ENCODE measurements at regions not wholly inside any gene's neighbourhood (a gene's known extent, or its start where the extent isn't known, plus 50 kb on each side); places are given as distances from the start of the nearest gene placed in this dataset.
A peak's percentile ranks its signal among the peaks of the same experiment; 100 is the strongest.

GRCh38 chr6:25038999-25039398 lies 103.2 kb upstream of the RIPOR2 start:
- no peak for TF ChIP-seq CTCF (conservative IDR thresholded peaks at IDR 0.05)
- Histone ChIP-seq H3K9ac (ENCODE audit: extremely low read depth, low read length, poor library complexity, severe bottlenecking) (no peak overlapping the region), H3K27me3 (ENCODE audit: control insufficient read depth, insufficient read depth, low read length, poor library complexity, severe bottlenecking) (no peaks in the 10 kb centered on the region), H3K4me1 (ENCODE audit: control insufficient read depth, insufficient read depth, low read length) (peaks cover 16% of the 10 kb centered on the region), H3K9me3 (ENCODE audit: control insufficient read depth, low read length) (peaks cover 9% of the 10 kb centered on the region), H3K4me3 (ENCODE audit: low read length) (no peak overlapping the region), H3K36me3 (ENCODE audit: control insufficient read depth, insufficient read depth, low read length) (no peaks in the 10 kb centered on the region), H3K27ac (ENCODE audit: low read depth, low read length) (no peak overlapping the region)
- Mint-ChIP-seq H3K4me1 (peaks cover 21% of the 10 kb centered on the region), H3K36me3 (ENCODE audit: low read depth) (no peaks in the 10 kb centered on the region), H3K9me3 (no peaks in the 10 kb centered on the region), H3K27ac (no peak overlapping the region), H3K27me3 (ENCODE audit: insufficient read depth) (no peaks in the 10 kb centered on the region), H3K4me3 (no peak overlapping the region)
- 89 to 94% methylated on average over 5 of the region's 6 CpGs for WGBS, 2 experiments (ENCODE audit: insufficient coverage in 1 of 2, insufficient read length in 1 of 2)
- no peak for DNase-seq

GRCh38 chr6:25041485-25042035 lies 105.8 kb upstream of the RIPOR2 start:
- Histone ChIP-seq H3K27me3 (ENCODE audit: control insufficient read depth, insufficient read depth, low read length, poor library complexity, severe bottlenecking) (no peaks in the 10 kb centered on the region), H3K9ac (ENCODE audit: extremely low read depth, low read length, poor library complexity, severe bottlenecking) (no peak overlapping the region), H3K9me3 (ENCODE audit: control insufficient read depth, low read length) (peaks cover 9% of the 10 kb centered on the region), H3K4me3 (ENCODE audit: low read length) (no peak overlapping the region), H3K27ac (ENCODE audit: low read depth, low read length) (no peak overlapping the region), H3K36me3 (ENCODE audit: control insufficient read depth, insufficient read depth, low read length) (no peaks in the 10 kb centered on the region), H3K4me1 (ENCODE audit: control insufficient read depth, insufficient read depth, low read length) (no peaks in the 10 kb centered on the region)
- WGBS, 2 experiments (ENCODE audit: insufficient coverage in 1 of 2, insufficient read length in 1 of 2), result 94 to 96% methylated on average over 11 to 12 of the region's 12 CpGs
- TF ChIP-seq CTCF (conservative IDR thresholded peaks at IDR 0.05), result no peak
- Mint-ChIP-seq H3K27ac (peak overlapping the region; percentile 25), H3K9me3 (no peaks in the 10 kb centered on the region), H3K27me3 (ENCODE audit: insufficient read depth) (no peaks in the 10 kb centered on the region), H3K4me1 (peaks cover 6% of the 10 kb centered on the region), H3K36me3 (ENCODE audit: low read depth) (no peaks in the 10 kb centered on the region), H3K4me3 (peak overlapping the region; percentile 18)
- DNase-seq, result no peak

GRCh38 chr6:25042036-25042521 lies 106.3 kb upstream of the RIPOR2 start:
- Mint-ChIP-seq H3K9me3 (no peaks in the 10 kb centered on the region), H3K36me3 (ENCODE audit: low read depth) (no peaks in the 10 kb centered on the region), H3K27ac (peak overlapping the region; percentile 77), H3K27me3 (ENCODE audit: insufficient read depth) (no peaks in the 10 kb centered on the region), H3K4me1 (peaks cover 6% of the 10 kb centered on the region), H3K4me3 (peak overlapping the region; percentile 18)
- no peak for TF ChIP-seq CTCF (conservative IDR thresholded peaks at IDR 0.05)
- peak; percentile 57 for DNase-seq
- Histone ChIP-seq H3K9ac (ENCODE audit: extremely low read depth, low read length, poor library complexity, severe bottlenecking) (no peak overlapping the region), H3K4me1 (ENCODE audit: control insufficient read depth, insufficient read depth, low read length) (no peaks in the 10 kb centered on the region), H3K4me3 (ENCODE audit: low read length) (no peak overlapping the region), H3K9me3 (ENCODE audit: control insufficient read depth, low read length) (peaks cover 9% of the 10 kb centered on the region), H3K36me3 (ENCODE audit: control insufficient read depth, insufficient read depth, low read length) (no peaks in the 10 kb centered on the region), H3K27me3 (ENCODE audit: control insufficient read depth, insufficient read depth, low read length, poor library complexity, severe bottlenecking) (no peaks in the 10 kb centered on the region), H3K27ac (ENCODE audit: low read depth, low read length) (no peak overlapping the region)
- 83 to 92% methylated on average over 8 to 12 of the region's 13 CpGs for WGBS, 2 experiments (ENCODE audit: insufficient coverage in 1 of 2, insufficient read length in 1 of 2)
